AG08395 (cell line): ENCODE measurements at regions not wholly inside any gene's neighbourhood (a gene's known extent, or its start where the extent isn't known, plus 50 kb on each side); places are given as distances from the start of the nearest gene placed in this dataset.

Experiments used
- DNase-seq: peaks from one replicate; pipeline ENCODE4 v3.0.0; 2012; ENCODE audit warnings: mixed read lengths, low spot score

- no peak for DNase-seq
Observed at GRCh38 chr17:17417718-17418181, 59.0 kb upstream of the MED9 start.

DNA sequence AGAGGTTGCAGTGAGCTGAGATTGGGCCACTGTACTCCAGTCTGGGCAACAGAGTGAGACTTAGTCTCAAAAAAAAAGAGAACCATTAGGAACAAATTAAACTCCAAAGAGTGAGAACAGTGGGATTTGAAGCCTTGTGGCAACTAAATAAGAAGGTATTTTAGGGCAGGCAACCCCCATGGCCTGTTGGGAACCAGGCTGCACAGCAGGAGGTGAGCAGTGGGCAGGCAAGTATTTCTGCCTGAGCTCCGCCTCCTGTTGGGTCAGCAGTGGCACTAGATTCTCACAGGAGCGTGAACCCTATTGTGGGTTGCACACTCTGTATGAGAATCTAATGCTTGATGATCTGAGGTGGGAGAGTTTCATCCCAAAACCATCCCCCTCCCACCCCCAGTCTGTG lies 57.6 kb upstream of the MED9 start:
- no peak for DNase-seq

DNA sequence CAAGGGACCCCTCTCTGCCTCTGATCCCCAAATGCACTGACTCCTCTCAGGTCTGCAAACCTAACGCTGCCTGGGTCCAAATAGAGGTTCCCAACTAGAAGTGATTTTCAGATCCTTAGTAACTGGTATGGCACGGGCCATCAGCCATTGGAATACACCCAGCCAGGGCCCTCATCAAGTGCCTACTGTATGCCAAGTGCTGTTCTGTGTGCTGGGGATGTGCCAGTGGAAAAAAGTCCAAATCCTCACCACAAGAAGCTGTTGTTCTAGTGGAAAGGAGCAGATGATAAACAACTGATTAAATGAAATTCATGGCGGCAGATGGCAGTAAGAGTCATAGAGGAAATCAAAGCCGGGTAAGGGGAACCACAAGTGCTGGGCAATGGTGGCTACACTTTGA lies 57.2 kb upstream of the MED9 start:
- no peak for DNase-seq

DNA sequence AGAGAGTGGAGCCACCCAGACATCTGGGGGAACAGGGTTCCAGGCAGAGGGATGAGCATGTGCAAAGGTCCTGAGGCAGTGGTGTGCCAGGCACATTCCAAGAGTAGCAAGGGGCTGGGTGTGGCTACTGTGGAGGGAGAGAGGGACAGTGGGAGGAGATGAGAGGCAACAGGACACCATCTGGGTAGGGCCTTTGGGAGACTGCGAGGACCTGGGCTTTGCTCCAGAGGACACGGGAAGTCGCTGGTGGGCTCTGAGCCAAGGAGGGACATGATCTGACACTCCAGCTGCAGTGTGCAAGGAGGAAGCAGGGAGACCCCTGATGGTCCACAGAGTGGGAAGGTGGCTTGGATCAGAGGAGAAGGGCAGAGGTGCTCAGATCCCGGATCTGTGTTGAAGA lies 56.7 kb upstream of the MED9 start:
- DNase-seq = no peak

DNA sequence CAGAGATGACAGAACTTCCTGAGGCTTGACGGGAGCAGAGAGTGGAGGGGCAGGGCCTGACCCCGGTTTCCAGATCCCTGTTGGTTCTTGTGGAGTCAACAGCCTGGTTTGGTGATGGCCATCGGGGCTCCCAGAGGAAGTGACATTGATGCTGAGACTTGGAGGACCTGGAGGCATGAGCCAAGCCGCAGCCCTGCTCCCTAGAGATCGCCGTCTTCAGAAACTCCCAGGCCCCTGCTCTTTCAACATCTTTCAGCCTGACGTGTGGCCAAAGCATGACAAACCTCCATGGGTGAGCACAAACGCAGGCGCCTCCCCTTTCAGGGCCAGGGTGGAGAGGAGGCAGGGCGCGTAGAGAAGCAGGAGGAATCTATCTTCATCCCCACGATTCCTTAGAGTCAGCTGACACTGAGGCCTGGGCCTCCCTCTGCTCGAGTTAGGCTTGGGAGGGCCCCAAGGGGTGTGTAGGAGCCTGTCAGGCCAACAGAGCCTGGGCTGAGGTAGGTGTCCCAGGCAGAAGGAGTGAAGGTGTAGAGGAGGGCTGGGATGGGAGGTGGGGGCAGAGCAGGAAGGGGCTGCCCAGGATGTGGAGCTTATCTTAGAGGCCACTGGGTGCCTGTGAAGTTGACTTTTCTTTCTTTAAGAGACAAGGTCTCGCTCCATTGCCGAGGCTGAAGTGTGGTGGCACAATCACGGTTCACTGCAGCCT lies 56.1 kb upstream of the MED9 start:
- peak; percentile 76 for DNase-seq

GRCh38 chr17:17421346-17422216 lies 55.2 kb upstream of the MED9 start:
- no peak for DNase-seq

DNA sequence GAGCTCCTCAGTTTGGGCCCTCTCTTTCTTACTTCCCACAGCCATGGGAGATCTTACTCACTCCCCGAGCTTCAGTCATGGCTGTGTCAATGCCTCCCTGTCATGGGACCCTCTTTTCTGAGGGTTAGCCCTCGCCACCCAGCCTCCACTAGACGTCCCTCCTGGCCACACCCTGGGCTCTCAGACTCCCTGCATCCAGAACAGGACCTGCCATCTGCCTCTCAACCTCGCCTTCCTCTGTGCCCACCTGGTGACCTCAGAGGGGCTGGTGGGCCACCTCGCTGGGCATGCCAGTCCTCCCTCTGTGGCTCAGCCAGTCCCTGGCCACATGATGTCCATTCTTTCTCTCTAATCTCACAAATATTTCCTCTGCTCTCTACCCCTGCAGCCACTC lies 54.6 kb upstream of the MED9 start:
- DNase-seq = no peak

GRCh38 chr17:17422641-17423040 lies 54.2 kb upstream of the MED9 start:
- DNase-seq = no peak

DNA sequence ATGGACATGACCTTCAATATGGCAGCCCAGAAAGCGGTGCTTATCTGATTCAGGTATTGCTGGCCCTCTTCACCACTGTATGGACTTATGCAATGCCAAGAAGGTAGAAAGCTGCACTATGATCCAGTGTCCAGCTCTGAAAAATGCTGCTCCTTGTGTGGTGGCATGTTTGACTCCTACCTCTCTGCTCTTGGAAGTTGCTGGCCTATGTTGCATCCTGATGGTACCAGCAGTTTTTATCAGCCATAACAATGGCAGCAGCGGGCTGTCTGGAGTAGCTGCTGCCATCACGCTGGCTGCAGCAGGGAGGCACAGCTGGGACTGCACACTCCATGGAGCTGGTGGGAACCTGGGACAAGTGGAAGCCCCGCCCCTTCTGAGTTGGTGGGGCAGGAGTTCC lies 53.1 kb upstream of the MED9 start:
- no peak for DNase-seq

GRCh38 chr17:17424552-17424951 lies 52.2 kb upstream of the MED9 start:
- DNase-seq = no peak

DNA sequence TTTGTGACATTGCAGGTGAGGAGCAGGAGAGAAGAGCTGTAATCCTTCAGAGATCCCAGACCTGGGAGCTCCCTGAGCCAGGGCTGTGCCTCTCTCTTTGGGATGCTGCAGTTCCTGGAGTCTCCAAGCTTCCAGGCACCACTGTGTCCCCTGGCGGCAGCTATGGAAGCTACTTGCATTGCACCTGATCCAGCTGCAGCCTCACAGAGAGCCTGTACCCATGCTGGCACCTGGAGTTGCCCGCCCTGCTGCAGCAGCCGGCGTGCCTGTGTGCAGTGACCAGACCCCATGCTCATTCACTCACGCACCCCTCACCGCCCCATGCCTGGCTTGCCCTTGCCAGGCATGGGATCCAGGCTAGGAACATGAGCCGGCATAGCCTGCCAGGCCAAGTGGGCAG lies 51.8 kb upstream of the MED9 start:
- DNase-seq = no peak

- no peak for DNase-seq
Observed at GRCh38 chr17:17425591-17425990, 51.2 kb upstream of the MED9 start.

- DNase-seq = no peak
Observed at GRCh38 chr17:17426184-17426583, 50.6 kb upstream of the MED9 start.
